ENCODE measurements at regions not wholly inside any gene's neighbourhood (a gene's known extent, or its start where the extent isn't known, plus 50 kb on each side); places are given as distances from the start of the nearest gene placed in this dataset.

GRCh38 chr18:78664048-78664447, 315.6 kb upstream of the SALL3 start:
- TF ChIP-seq, protein P1, sequence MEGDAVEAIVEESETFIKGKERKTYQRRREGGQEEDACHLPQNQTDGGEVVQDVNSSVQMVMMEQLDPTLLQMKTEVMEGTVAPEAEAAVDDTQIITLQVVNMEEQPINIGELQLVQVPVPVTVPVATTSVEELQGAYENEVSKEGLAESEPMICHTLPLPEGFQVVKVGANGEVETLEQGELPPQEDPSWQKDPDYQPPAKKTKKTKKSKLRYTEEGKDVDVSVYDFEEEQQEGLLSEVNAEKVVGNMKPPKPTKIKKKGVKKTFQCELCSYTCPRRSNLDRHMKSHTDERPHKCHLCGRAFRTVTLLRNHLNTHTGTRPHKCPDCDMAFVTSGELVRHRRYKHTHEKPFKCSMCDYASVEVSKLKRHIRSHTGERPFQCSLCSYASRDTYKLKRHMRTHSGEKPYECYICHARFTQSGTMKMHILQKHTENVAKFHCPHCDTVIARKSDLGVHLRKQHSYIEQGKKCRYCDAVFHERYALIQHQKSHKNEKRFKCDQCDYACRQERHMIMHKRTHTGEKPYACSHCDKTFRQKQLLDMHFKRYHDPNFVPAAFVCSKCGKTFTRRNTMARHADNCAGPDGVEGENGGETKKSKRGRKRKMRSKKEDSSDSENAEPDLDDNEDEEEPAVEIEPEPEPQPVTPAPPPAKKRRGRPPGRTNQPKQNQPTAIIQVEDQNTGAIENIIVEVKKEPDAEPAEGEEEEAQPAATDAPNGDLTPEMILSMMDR (IDR thresholded peaks at IDR 0.05; ENCODE audit: control extremely low read depth, extremely low read depth, low read depth, missing control alignments) = no peak
- no peak for DNase-seq (ENCODE audit: extremely low spot score)
- ChIA-PET CTCF (no interaction called here), POLR2A (no interaction called here)

DNA sequence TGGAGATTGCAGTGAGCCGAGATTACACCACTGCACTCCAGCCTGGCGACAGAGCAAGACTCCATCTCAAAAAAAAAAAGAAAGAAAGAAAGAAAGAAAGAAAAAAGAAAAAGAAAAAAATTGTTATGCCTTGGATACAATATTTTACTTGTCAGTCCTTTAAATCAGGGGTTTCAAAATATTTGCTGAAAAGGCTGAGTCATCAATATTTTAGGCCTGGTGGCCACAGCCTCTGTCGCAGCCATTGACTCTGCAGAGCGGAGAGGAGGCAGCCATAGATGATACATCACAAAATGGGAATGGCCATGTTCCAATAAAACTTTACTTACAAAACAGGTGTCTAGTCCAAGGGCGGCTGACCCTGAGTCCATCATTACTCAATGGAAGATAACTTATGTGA, 314.8 kb upstream of the SALL3 start:
- TF ChIP-seq, protein P1 (IDR thresholded peaks at IDR 0.05; ENCODE audit: control extremely low read depth, extremely low read depth, low read depth, missing control alignments) = no peak
- POLR2A ChIA-PET = no interaction called here
- no peak for DNase-seq (ENCODE audit: extremely low spot score)
- CTCF ChIA-PET = no interaction called here

DNA sequence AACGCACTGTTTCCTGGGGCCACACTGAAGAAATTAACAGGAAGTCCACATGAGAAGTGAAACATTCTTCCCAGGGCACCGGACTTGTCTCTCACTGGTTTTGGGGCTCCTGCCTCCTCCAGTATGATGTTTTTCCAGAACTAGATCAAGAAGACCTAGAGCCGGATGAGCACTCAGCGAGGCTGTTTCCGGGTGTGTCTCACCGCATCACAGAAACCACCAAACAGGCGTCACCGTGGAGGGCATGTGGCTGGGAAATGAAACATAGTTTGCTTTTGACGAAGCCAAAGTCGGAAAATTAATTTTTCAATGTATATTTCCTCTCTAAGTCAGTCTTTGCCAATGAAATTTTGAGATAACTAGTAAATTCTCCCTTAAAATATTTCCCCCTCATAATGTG, 314.0 kb upstream of the SALL3 start:
- TF ChIP-seq, protein P1 (IDR thresholded peaks at IDR 0.05; ENCODE audit: control extremely low read depth, extremely low read depth, low read depth, missing control alignments) = no peak
- POLR2A ChIA-PET = no interaction called here
- CTCF ChIA-PET = no interaction called here
- no peak for DNase-seq (ENCODE audit: extremely low spot score)

DNA sequence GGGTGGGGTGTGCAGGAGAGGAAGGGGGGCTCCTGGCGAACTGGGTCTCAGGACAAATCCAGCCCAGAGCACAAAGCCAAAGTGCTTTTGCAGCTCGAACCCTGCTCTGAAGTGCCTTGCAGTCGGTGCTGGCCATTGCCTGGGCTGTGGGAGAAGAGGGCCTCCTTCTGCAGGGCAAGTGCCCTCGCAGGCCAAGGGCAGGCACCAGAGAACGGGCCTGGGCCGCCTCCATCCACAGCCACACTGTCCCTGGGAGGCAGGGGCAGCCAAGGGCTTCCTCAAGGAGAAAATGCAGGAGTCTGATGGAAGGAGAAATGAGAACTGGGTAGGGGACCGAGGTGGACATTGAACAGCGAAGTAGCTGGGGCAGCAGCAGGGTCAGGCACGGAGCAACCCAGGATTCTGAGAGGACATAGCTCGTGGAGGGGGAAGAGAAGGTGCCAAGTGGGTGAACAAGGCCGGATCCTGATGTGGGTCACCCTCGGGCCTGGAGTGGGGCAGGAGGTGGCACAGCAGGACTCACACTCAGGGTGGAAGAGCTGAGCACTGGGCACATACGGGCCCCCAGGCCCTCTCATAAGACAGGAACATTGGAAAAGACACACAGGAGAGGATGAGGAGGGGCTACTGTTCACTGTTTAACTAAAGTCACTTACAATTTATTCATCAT, 312.8 kb upstream of the SALL3 start:
- CTCF ChIA-PET = no interaction called here
- POLR2A ChIA-PET = no interaction called here
- no peak for DNase-seq (ENCODE audit: extremely low spot score)
- TF ChIP-seq, protein P1 (IDR thresholded peaks at IDR 0.05; ENCODE audit: control extremely low read depth, extremely low read depth, low read depth, missing control alignments) = no peak

DNA sequence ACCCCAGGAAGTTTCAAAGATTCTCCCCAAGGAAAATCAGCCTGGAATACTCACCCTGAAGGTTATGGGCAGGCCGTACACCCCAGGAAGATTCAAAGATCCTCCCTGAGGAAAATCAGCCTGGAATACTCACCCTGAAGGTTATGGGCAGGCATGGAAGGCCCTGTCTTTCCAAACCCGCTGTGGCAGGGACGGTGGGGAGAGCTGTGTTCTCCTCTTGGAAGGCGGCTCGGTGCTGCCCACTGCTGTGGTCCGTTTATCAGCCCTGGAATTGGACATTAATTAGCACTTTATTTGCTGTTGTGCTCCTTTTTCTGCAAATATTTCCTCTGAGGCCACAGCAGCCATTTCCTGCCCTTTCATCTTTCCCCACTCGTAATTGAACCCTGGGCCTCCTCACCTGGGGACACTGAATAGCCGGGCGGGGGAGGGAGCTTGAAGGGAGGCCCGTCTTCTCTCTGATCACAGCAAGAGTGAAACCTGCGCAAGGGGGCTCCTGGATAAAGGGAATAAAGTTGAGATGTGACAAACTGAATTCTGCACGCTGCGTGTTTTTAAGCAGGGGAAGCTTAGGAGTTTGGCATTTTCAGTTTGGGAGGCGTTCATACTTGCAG, 308.7 kb upstream of the SALL3 start:
- POLR2A ChIA-PET = no interaction called here
- no peak for DNase-seq (ENCODE audit: extremely low spot score)
- CTCF ChIA-PET = no interaction called here
- TF ChIP-seq, protein P1 (IDR thresholded peaks at IDR 0.05; ENCODE audit: control extremely low read depth, extremely low read depth, low read depth, missing control alignments) = no peak

DNA sequence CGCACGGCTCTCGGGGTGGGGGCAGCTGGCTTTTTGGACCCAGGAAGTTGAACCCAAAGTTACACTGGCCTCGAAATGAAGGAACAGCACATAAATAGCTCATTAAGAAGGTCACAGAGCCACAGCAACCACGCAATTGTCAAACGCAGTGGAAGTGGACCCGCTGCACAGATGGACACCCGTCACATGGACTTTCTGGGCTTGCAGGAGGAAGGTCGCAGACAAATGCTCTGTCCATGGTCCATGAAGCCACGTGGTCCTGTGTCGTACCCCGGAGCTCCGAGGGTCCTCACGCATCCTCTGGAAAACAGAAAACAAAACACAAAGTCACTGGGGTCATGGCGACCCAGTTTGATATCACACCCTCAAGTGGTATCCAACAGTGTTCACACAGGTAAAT, 308.1 kb upstream of the SALL3 start:
- TF ChIP-seq, protein P1 (IDR thresholded peaks at IDR 0.05; ENCODE audit: control extremely low read depth, extremely low read depth, low read depth, missing control alignments) = no peak
- no peak for DNase-seq (ENCODE audit: extremely low spot score)
- ChIA-PET POLR2A (no interaction called here), CTCF (no interaction called here)

Measured in GM10248 (cell line).